Cerebellar cortex (tissue), 1 donor: ENCODE measurements at regions not wholly inside any gene's neighbourhood (a gene's known extent, or its start where the extent isn't known, plus 50 kb on each side); places are given as distances from the start of the nearest gene placed in this dataset.

ENCODE experiments used
- DNase-seq: peaks from one replicate; pipeline ENCODE4 v3.0.0-alpha.2; 2015; ENCODE audit warnings: low spot score

DNA sequence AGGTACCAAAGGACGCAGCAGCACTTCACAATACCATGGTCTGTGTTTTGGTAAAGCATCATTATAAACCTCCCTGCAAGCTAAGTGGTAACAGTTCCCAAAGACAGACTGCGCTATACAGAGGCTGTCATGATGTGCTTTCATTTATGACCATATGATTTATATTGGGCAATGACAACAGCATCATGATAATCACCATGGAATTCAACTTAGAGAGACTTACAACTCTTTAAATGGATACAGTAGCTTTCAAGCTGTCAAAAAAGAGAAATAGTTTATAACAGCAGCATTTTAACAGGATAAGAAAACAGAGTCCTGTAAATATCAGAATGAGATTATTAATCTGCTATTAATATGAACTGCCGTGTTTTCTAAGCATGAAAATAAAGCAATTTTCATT is 341.7 kb downstream of the GPR37 start:
- DNase-seq, result no peak

DNA sequence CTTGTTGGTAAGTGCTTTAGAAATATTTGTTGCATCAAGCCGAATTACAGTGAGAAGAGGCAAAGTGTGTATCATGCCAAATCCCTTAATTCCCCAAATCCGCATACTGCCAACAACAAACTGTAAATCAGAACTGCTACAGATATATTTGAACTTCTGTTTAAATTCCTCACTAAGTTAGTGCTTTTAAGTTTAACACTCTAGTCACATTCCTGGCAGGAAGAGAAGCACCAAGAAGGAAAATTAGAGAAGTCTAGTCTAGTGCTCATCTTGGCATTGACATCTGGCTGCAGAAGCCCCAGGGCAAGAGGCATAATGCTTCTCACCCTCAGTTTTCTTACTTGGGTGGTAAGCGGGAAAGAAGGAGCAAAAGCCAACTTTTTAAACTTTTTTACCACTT is 343.5 kb downstream of the GPR37 start:
- DNase-seq, result no peak

DNA sequence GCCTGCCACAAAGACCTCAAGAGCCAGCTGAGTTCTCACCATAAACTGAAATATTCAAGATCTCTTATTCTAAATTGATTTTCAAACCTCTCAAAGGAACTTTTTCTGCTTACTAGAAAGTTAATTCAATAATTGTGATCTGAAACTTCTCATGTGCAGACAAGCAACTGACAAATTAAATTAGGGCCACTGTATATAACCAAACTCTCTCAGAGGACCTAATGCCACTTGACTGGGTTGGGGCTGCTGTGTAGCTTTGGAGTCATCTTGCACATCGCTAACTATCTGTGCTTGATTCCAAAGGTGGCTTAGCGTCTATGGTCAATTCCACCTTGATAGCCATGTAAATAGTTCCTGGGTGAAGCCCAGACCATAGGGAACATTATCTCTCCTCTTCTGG is 345.2 kb downstream of the GPR37 start:
- DNase-seq, result no peak

DNA sequence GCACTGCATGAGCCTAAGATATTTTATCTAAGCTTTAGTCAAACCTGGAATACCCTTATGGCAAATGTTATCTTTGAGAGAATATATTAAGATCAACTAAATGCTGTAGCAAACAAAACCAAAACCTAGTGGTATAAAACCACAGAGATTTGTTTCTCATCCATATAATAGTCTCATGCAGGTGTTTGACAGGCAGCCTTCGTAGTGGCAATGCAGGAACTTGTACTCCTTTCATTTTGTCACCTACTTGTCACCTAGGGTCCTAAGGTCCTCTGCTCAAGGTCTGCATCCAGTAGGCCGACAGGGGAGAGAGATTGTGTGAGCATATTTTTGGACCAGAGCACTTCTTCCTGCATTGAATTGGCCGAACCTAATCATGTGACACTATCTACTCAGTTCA is 352.6 kb downstream of the GPR37 start:
- no peak for DNase-seq

DNA sequence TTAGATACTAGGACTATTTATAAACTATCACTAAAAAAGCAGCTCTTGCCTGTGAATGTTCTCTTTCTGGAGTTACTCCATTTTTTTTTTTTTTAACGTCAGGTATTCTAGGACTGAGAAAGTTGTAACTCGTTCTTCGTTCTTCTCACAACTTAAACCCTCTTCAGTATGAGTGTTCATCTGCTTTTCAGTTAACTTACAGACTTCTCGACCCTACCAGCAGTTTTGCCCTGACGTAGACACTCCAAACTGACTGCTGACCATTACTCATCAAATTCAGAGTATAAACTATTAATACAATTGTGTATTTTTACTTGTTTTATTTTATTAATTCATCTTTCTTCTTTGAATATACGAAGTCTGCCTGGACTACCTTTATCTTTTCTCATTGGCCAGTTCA is 353.1 kb downstream of the GPR37 start:
- DNase-seq, result no peak

DNA sequence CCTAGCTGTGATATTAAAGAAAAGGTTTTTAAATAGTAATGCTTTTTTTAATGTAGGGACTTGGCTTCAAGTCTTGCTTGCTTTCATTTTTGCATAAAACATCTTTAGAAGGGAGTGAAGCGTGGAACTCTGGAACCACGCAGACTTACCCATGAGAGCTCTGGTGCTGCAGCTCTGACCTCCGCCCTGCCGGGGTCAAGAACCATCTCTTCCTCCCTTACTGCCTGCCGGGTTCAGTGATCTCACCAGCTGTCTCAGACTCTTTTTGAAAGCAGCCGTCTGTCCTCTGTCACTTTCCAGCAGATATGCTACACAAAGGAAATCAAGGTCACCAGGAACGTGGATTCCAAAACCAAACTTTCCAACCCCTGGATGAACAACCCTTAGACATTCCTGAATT is 353.8 kb downstream of the GPR37 start:
- no peak for DNase-seq

DNA sequence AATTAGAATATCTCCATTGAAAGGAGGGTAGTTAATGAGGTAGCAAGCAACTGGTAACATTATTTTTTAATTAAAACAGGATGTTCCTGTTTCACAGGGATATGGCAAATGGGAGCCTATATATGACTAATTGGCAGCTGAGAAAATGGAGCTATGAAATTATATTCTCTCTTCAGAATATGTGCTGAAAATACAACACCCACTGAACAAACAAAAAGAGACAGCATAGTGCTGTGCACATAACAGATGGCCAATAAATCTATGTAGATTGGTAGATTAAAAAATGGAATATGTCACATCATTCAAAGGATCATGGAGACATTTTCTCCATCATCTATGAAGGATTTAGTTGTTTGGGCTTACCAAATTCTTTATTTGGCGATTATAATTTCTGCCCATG is 362.0 kb downstream of the GPR37 start:
- DNase-seq, result no peak

DNA sequence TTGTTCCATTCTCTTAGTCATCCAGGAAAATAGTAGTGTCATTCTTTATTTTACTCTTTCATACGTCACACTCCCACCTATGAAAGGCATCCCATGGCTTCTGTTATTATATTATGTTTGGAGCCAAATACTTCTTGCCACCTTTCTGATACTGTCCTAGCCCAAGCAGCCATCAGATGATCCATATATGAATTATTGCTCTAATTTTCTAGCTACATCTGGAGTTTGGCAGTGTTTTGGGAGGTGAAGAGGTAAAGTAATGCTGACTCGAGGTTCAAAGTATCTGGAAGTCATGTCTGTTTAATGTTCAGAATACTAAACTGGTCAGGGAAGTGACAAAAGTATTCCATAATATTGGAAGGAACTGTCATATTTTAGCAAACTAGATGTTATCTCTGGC is 362.5 kb downstream of the GPR37 start:
- DNase-seq, result no peak

DNA sequence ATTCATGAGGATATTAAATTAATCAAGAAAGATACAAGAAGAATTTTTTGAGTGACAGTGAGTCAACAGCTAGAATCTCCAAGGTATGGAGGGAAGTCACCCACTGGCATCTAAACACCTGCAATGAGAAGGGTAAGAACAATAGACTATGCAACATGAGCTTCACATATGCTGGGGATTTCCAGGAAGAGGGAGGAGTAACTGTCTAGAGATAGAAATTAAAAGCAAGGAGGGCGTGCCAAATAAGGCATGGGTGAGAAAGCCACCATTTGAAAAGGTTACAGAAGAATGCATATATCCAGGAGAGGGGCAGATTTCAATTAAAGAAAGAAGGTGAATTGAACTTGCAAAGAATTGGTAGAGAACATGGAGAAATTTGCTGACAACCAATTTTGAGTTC is 365.7 kb downstream of the GPR37 start:
- no peak for DNase-seq

DNA sequence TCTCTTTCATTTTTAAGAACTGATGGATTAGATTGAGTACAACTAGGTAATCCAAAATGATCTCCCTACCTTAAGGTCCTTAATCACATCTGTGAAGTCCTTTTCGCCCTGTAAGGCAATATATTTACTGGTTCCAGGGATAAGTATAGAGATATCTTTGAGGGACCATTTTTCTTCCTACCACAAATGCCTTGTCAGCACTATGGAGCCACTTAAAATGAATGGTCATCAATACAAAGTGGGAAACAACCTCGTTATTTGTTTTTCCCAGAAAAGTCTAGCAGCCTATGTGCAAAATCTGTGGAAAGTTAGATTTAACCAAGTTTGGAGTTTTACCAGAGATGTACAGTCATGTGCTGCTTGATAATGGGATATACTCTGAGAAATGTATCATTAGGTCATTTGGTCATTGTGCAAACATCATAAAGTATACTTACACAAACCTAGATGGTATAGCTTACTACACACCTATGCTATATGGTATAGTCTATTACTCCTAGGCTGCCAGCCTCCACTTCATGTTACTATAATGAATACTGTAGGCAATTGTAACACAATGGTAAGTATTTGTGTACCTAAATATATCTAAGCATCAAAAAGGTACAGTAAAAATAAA is 366.2 kb upstream of the TMEM229A start:
- no peak for DNase-seq

DNA sequence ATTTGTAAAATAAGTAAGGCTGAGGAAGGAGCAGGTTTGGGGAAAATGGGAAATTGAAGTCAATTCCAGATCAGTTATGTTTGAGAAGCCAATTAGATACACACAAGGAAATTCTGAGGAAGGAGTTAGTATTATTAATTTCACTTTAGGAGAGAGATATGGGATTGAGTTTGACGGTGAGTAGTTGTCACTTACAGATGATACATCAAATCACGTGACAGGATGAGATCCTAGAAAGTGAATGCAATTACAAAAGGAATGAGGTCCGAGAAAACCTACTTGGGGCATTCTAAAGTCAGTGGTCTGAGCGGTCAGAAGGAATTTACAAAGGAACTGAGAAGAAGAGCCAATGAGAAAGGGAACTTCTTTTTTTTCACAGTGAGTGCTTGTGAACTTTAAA is 364.3 kb upstream of the TMEM229A start:
- DNase-seq, result no peak

DNA sequence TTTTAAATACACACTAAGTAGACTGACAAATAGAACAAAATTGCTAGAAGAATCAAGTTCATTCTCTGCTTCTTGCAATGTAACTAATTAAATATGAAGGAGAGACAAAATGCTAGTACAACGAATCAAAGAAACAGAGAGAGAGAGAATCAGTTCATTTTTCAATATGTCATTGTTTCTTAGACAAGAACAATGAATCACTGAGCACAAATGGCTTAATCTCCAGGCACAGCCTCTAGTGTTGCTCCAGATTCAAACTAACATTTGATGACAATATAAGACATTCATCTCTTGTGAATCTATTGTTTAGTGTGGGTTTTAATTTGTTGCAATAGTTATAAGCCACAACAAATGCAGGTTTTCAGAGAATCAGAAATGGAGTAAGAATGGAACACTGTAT is 357.4 kb upstream of the TMEM229A start:
- DNase-seq, result no peak

DNA sequence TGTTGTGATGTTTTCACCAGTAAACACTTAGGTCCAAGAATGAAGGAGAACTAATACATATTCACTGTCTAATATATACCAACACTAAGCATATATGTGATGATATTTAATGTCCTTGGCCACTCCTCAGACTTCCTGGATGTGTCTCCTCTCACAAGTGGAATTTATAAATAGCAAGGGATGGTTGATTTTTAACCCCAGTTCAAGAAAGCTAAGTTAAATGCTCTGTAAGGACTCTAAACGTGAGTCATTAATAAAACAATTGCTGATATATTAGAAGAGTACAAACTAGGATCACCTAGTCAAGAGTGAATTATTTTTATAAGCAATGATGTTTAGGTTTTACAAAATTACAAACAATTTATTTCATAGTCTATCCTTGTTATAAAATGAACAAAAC is 355.9 kb upstream of the TMEM229A start:
- no peak for DNase-seq

DNA sequence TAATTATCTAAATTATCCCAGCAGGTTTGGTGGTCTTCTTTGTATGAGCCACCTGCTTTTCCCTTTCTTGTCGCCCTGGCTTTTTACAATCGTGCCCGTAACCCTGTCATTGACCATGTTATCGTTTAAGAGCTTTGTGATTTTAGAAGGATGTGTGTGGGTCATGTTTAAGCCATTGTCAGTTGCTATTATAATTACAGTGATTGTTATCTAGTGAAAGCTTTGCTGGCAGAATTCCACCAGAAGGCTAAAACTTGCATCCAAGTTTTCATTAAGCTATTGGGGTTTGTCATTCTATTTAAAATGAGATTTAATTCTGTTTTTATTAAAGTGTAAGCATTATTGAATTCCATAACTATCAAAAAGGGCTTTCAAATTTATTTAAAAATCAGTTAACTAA is 354.2 kb upstream of the TMEM229A start:
- no peak for DNase-seq

DNA sequence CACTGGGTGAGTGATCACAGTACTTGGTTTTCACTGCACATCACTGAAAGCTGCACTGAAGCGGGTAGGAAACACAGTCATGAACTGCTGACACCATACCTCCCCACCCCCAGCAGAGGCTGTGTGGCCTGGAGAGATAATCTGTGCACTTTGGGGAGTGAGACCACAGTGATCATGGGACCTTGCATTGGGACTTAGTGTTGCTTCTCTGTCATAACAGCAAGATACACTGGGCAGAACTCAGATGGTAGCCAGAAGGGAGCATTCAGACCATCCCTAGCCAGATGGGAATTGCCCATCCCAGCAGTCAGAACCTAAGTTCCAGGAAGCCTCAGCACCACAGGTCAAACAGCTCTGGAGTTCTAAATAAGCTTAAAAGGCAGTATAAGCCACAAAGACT is 346.4 kb upstream of the TMEM229A start:
- no peak for DNase-seq

DNA sequence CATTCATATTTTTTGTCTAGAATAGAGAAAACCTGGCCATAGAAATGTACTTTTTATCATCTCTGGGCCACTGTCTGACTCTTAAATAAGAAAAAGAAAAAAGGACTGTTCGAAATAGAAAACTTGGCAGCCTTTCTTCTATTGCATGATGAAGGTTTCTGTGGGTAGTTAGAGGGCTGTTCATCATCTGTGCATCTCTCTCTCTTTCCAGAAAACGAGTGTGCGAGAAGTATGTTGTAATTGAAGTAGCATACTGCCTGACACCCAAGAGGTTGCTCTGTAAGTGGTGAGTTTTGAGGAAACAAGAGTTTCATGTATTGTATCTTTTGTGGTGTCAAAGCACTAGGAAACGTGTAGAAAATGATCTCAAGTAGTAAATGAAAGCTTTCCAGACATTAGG is 343.2 kb upstream of the TMEM229A start:
- no peak for DNase-seq

DNA sequence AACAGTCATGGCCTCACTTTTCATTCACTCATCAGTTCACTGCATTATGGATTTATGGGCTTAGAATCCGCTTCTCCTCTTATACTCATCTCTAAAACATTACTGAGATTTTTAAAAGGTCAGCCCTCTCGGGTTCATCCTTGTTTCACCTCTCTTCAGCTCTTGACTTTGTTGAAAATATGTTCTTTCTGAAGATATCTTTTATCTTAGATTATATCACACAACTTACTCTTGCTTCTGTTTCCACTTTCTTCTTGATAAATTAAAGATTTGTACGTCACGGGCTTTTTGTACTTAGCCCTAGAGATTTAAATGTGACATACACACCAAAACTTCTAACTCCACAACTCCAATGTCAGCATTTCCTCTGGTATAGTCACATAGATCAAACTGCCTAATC is 342.5 kb upstream of the TMEM229A start:
- no peak for DNase-seq

DNA sequence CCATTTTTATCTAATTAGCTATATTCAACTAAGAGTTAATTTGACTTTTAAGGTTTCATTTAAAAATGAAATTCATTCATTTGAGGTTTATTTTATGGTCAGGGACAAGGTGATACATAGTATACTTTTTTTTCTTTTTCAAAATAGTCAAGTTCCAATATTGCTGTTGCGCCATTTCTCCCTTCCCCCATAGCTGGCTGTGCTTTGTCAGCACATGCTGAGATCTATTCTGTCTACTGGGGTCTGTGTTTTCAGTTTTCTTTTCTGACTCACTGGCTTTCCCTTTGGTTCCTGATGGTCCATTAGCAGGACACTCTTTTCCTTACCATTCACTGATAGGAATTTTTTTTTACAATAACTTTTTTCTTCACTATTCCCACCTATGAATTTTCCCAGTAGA is 336.4 kb upstream of the TMEM229A start:
- no peak for DNase-seq

DNA sequence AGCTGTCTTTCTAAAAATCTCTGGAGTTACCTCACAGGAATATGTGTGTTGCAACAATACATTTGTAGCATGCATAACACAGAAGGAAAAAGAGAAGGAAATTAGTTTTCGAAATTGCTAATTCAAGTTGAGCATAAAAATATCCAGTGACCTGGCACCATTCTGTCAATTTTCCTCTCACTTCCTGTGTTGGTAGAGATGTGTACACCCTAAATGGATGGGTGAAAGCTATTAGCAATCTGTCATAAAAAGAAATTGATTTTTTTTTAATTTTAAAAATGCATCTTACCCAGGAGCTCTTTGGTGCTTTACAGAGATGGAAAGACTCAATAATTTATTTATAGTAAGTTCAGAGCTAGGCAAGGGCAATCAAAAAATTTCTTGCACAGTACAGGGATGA is 333.3 kb upstream of the TMEM229A start:
- DNase-seq, result no peak

DNA sequence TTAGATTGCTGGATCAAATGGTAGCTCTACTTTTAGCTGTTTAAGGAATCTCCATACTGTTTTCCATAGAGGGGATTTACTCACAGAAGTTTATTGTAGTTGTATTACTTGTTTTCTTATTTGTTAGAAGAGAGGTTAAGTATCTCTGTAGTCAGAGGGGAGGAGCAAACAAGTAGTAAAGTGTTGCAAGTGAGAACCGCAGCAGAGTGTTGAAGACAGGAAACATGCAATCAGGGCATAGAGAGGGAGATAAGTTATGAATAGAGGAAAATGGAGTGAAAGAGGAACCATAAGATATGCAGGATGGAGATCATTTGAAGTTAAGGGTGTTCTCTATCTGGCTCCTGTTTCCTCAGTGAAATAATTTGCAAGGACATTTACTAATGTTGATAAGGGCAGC is 331.4 kb upstream of the TMEM229A start:
- DNase-seq, result no peak

DNA sequence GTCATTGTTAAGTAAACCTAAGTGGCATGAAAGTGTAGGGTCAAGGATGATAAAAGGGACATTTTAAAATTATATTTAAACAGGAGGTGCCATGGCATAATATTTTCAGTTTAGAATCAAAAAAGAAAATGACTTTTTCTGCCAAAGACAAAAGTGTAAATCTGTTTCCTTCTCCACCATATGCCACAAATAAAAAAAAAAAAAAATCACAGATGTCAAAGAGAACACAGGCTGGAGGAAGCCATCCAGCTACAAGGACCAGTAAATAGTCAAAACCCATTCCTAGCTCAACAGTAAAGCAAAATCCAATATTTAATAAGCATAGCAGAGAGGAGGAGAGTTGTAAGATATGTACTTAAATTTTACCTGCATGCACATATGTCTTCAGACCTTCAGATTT is 321.3 kb upstream of the TMEM229A start:
- DNase-seq, result peak; percentile 73

DNA sequence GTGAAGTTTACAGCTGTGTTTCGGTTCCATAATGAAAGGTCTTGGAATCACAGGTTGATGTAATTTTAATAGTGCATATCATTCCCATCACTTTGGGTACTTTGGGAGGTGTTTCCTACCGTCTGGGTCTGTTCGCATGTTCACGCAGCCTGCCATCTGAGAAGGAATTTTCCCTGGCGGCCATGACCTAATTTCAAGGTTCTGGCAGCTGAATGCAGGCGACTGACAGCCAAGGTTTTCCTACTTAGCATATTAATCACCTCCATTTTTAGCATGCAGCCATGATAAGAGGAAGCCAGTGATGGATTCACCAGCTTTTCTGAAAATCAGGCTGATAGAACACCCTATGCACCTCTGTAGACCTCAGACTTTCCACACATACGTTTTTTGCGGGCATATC is 319.1 kb upstream of the TMEM229A start:
- peak; percentile 98 for DNase-seq

DNA sequence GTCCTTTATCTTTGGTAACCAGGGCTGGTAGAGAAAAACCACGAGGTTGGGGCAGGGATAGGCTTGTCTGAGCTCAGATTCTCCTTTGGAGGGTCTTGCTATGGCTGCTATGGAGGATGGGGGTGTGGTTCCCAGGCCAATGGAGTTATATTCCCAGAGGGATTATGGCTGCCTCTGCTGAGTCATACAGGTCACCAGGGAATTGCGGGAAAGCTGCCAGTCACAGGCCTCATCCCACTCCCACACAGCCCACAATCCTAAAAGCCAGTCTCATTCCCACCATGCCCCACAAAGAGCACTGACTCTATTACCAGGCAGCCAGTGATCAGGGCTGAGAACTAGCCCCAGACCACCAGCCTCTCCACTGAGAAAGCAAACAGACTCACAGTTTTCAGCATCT is 316.6 kb upstream of the TMEM229A start:
- no peak for DNase-seq

DNA sequence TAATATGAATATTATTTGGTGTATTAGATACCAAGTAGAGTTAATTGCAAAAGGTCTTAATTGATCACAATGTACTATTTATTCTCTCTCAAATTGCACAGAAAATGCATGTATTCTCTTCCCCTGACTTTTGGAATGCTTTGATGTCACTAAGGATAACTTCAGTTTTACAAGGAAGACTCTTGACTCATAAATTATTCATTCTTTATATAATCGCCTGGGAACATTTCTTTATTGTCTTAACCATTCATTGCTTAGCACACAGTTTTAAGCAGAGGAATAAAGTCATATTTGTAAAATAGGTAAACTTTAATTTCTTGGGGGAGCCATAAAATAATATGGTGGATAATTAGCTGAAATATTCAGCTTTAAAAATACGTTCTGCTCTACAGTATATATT is 306.0 kb upstream of the TMEM229A start:
- no peak for DNase-seq
